A673 (cell line): ENCODE measurements at regions not wholly inside any gene's neighbourhood (a gene's known extent, or its start where the extent isn't known, plus 50 kb on each side); places are given as distances from the start of the nearest gene placed in this dataset.

ENCODE experiments used
- BruUV-seq: library from RNA; stranded (reverse); fragments of 400-500 nt; replicated peaks from 2 replicates; lab custom pipeline; 2021; lab: Mats Ljungman, UMichigan
- CTCF ChIA-PET: fragments of 300-600 bp; sonication (Branson Sonifier 250); formaldehyde crosslinking; loops from one replicate; lab custom pipeline; 2022; ENCODE audit warnings: antibody characterized with exemption; lab: Charles Lee
- POLR2A ChIA-PET: fragments of 300-600 bp; sonication (Branson Sonifier 250); formaldehyde crosslinking; loops from one replicate; lab custom pipeline; 2022; ENCODE audit warnings: antibody characterized with exemption; ENCODE audit not compliant: low non-redundant PET; lab: Charles Lee
- DNase-seq: peaks from one replicate; pipeline ENCODE4 v3.0.0-alpha.2; 2015; ENCODE audit warnings: low spot score
- H3K27ac ChIP-seq: fragments of 200-600 bp; sonication (generic); 2 replicates; pipeline ENCODE4 v1.5.1; 2016; ENCODE audit warnings: mixed run types, low read depth, mild to moderate bottlenecking, mixed read lengths, antibody characterized with exemption, low read length; ENCODE audit not compliant: poor library complexity, severe bottlenecking
- H3K27me3 ChIP-seq: fragments of 200-600 bp; sonication (generic); replicated peaks from 2 replicates; pipeline ENCODE4 v1.6.1; 2017; ENCODE audit warnings: mixed run types, low read depth, mild to moderate bottlenecking, mixed read lengths, antibody characterized with exemption, low read length; ENCODE audit not compliant: insufficient read depth, poor library complexity
- H3K36me3 ChIP-seq: fragments of 200-600 bp; sonication (generic); 2 replicates; pipeline ENCODE4 v1.6.1; 2016; ENCODE audit warnings: mixed run types, mild to moderate bottlenecking, mixed read lengths, antibody characterized with exemption, low read length; ENCODE audit not compliant: insufficient read depth, poor library complexity, severe bottlenecking
- H3K4me1 ChIP-seq: fragments of 200-600 bp; sonication (generic); 2 replicates; pipeline ENCODE4 v1.6.1; 2017; ENCODE audit warnings: mixed run types, mild to moderate bottlenecking, mixed read lengths, antibody characterized with exemption, low read length; ENCODE audit not compliant: insufficient read depth, poor library complexity, severe bottlenecking
- H3K4me3 ChIP-seq: fragments of 200-600 bp; sonication (generic); 2 replicates; pipeline ENCODE4 v1.5.1; 2016; ENCODE audit warnings: low read depth, mixed run types, mild to moderate bottlenecking, mixed read lengths, low read length; ENCODE audit not compliant: poor library complexity, severe bottlenecking
- H3K9me3 ChIP-seq: fragments of 200-600 bp; sonication (generic); 2 replicates; pipeline ENCODE4 v1.6.1; 2016; ENCODE audit warnings: mixed run types, low read depth, mild to moderate bottlenecking, mixed read lengths, antibody characterized with exemption, low read length; ENCODE audit not compliant: poor library complexity, severe bottlenecking
- CTCF ChIP-seq: fragments of 300-800, 200-600 bp; sonication (generic); conservative IDR thresholded peaks from 2 replicates; pipeline ENCODE4 v1.5.1; 2017; ENCODE audit warnings: low read depth, mild to moderate bottlenecking, antibody characterized with exemption, low read length, moderate library complexity, mixed read lengths
- EZH2 ChIP-seq: fragments of 200-600 bp; sonication (generic); IDR thresholded peaks from 2 replicates; pipeline ENCODE4 v1.6.1; 2017; ENCODE audit warnings: borderline replicate concordance, low read depth, mild to moderate bottlenecking, mixed read lengths, antibody characterized with exemption, low read length; ENCODE audit not compliant: poor library complexity, severe bottlenecking
- intact Hi-C: fragments of 100-400 bp; cut with micrococcal nuclease; formaldehyde crosslinking; loops from one replicate; pipeline ENCODE4 v1.10.0; 2022; ENCODE audit not compliant: unreplicated experiment

GRCh38 chr21:22224261-22224660 lies 1226.1 kb downstream of the NCAM2 start:
- CTCF ChIA-PET, result no interaction called here
- intact Hi-C loops, result no loop called here
- no peaks in the 10 kb centered on the region for H3K27me3 ChIP-seq
- POLR2A ChIA-PET, result no interaction called here
- no peak for DNase-seq
- TF ChIP-seq CTCF (no peak), EZH2 (no peak)
- no peak overlapping the region for H3K4me3 ChIP-seq
- peaks cover 20% of the 10 kb centered on the region for H3K4me1 ChIP-seq
- H3K9me3 ChIP-seq, result no peaks in the 10 kb centered on the region
- H3K36me3 ChIP-seq, result no peaks in the 10 kb centered on the region
- BruUV-seq, result no TSS peak
- no peak overlapping the region for H3K27ac ChIP-seq

- H3K4me1 ChIP-seq, result peaks cover 20% of the 10 kb centered on the region
- H3K9me3 ChIP-seq, result no peaks in the 10 kb centered on the region
- no peaks in the 10 kb centered on the region for H3K27me3 ChIP-seq
- H3K4me3 ChIP-seq, result no peak overlapping the region
- intact Hi-C loops, result no loop called here
- TF ChIP-seq EZH2, result no peak
- TF ChIP-seq CTCF, result no peak
- no peaks in the 10 kb centered on the region for H3K36me3 ChIP-seq
- ChIA-PET CTCF (no interaction called here), POLR2A (no interaction called here)
- no peak for DNase-seq
- no TSS peak for BruUV-seq
- peak overlapping the region; percentile 9 for H3K27ac ChIP-seq
These were observed 1227.1 kb downstream of the NCAM2 start for GRCh38 chr21:22225299-22225698.

- H3K4me1 ChIP-seq, result peaks cover 18% of the 10 kb centered on the region
- H3K36me3 ChIP-seq, result no peaks in the 10 kb centered on the region
- H3K4me3 ChIP-seq, result no peak overlapping the region
- TF ChIP-seq CTCF (no peak), EZH2 (no peak)
- ChIA-PET POLR2A (no interaction called here), CTCF (no interaction called here)
- H3K9me3 ChIP-seq, result no peaks in the 10 kb centered on the region
- peak; percentile 29 for DNase-seq
- H3K27me3 ChIP-seq, result no peaks in the 10 kb centered on the region
- H3K27ac ChIP-seq, result peak overlapping the region; percentile 91
- no TSS peak for BruUV-seq
- intact Hi-C loops, result loop anchor here (10.0 kb wide), 1 partner anchor 506 kb away; no protein-coding TSS in a partner anchor
These were observed 1232.8 kb downstream of the NCAM2 start for GRCh38 chr21:22231013-22231412.
